Trophoblast cell (in vitro differentiated cells and primary cell): ENCODE measurements at regions not wholly inside any gene's neighbourhood (a gene's known extent, or its start where the extent isn't known, plus 50 kb on each side); places are given as distances from the start of the nearest gene placed in this dataset.

Experiments used
- DNase-seq, 2 donors: peaks; one replicate each; pipeline ENCODE4 v3.0.0-alpha.2; 2016
- H2AFZ ChIP-seq: 2 replicates; pipeline ENCODE4 v1.6.1; 2013; ENCODE audit warnings: low read length, moderate library complexity, mild to moderate bottlenecking; ENCODE audit not compliant: insufficient read depth, poor library complexity
- H2AK5ac ChIP-seq: 2 replicates; pipeline ENCODE4 v1.6.1; 2013; ENCODE audit warnings: mild to moderate bottlenecking, low read length
- H2BK120ac ChIP-seq: 2 replicates; pipeline ENCODE4 v1.6.1; 2013; ENCODE audit warnings: low read length, mild to moderate bottlenecking, moderate library complexity; ENCODE audit not compliant: insufficient read depth, poor library complexity
- H2BK12ac ChIP-seq: 2 replicates; pipeline ENCODE4 v1.6.1; 2013; ENCODE audit warnings: mild to moderate bottlenecking, low read length, moderate library complexity
- H2BK5ac ChIP-seq: 2 replicates; pipeline ENCODE4 v1.6.1; 2013; ENCODE audit warnings: low read length, low read depth, moderate library complexity, mild to moderate bottlenecking; ENCODE audit not compliant: poor library complexity
- H3K14ac ChIP-seq: 2 replicates; pipeline ENCODE4 v1.6.1; 2013; ENCODE audit warnings: mild to moderate bottlenecking, low read length
- H3K18ac ChIP-seq: 2 replicates; pipeline ENCODE4 v1.6.1; 2013; ENCODE audit warnings: mild to moderate bottlenecking, low read length
- H3K23ac ChIP-seq: 2 replicates; pipeline ENCODE4 v1.6.1; 2013; ENCODE audit warnings: low read length
- H3K27ac ChIP-seq: 2 replicates; pipeline ENCODE4 v1.5.1; 2013; ENCODE audit warnings: low read depth, mild to moderate bottlenecking, inconsistent platforms, low read length, moderate library complexity
- H3K27me3 ChIP-seq: 2 replicates; pipeline ENCODE4 v1.6.1; 2013; ENCODE audit warnings: inconsistent platforms, mild to moderate bottlenecking, low read length, moderate library complexity; ENCODE audit not compliant: insufficient read depth
- H3K36me3 ChIP-seq, 2 experiments: 1 replicate in 1 of 2; 2 replicates in 1 of 2; pipeline ENCODE4 v1.6.1; 2013; ENCODE audit warnings: low read length in 2 of 2, mild to moderate bottlenecking in 2 of 2, moderate library complexity in 1 of 2; ENCODE audit not compliant: insufficient read depth in 2 of 2, control insufficient read depth in 1 of 2
- H3K4ac ChIP-seq: 2 replicates; pipeline ENCODE4 v1.6.1; 2013; ENCODE audit warnings: low read depth, mild to moderate bottlenecking, low read length, moderate library complexity
- H3K4me1 ChIP-seq, 2 experiments: 1 replicate in 1 of 2; 2 replicates in 1 of 2; pipeline ENCODE4 v1.6.1; 2013; ENCODE audit warnings: low read length in 2 of 2, mild to moderate bottlenecking in 2 of 2, moderate library complexity in 1 of 2; ENCODE audit not compliant: insufficient read depth in 2 of 2, control insufficient read depth in 1 of 2
- H3K4me2 ChIP-seq: 2 replicates; pipeline ENCODE4 v1.6.1; 2013; ENCODE audit warnings: inconsistent platforms, mild to moderate bottlenecking, low read length, moderate library complexity
- H3K4me3 ChIP-seq: 2 replicates; pipeline ENCODE4 v1.5.1; 2013; ENCODE audit warnings: mild to moderate bottlenecking, low read depth, low read length, inconsistent platforms
- H3K79me1 ChIP-seq: one replicate; pipeline ENCODE4 v1.6.1; 2013; ENCODE audit warnings: low read length
- H3K79me2 ChIP-seq: 2 replicates; pipeline ENCODE4 v1.6.1; 2013; ENCODE audit warnings: low read length, mild to moderate bottlenecking; ENCODE audit not compliant: control insufficient read depth, insufficient read depth, poor library complexity
- H3K9ac ChIP-seq: 2 replicates; pipeline ENCODE4 v1.6.1; 2013; ENCODE audit warnings: mild to moderate bottlenecking, low read length
- H3K9me3 ChIP-seq: 2 replicates; pipeline ENCODE4 v1.6.1; 2013; ENCODE audit warnings: low read depth, mild to moderate bottlenecking, control low read depth, inconsistent platforms, low read length; ENCODE audit not compliant: insufficient read depth
- H4K12ac ChIP-seq: 2 replicates; pipeline ENCODE4 v1.6.1; 2013; ENCODE audit warnings: low read depth, mild to moderate bottlenecking, low read length, moderate library complexity
- H4K8ac ChIP-seq: 2 replicates; pipeline ENCODE4 v1.6.1; 2013; ENCODE audit warnings: low read depth, mild to moderate bottlenecking, low read length, moderate library complexity
- H4K91ac ChIP-seq: one replicate; pipeline ENCODE4 v1.6.1; 2013; ENCODE audit warnings: low read depth, mild to moderate bottlenecking, low read length, moderate library complexity
- WGBS: extraction: QIAGEN DNeasy Blood & Tissue Kit; methylation state at CpG from one replicate; pipeline ENCODE4 v1.1.7; 2013; ENCODE audit warnings: missing lambda C conversion rate; ENCODE audit not compliant: insufficient read length, insufficient coverage; ENCODE audit errors: extremely low coverage; 5-methylcytosine and 5-hydroxymethylcytosine counted together

DNA sequence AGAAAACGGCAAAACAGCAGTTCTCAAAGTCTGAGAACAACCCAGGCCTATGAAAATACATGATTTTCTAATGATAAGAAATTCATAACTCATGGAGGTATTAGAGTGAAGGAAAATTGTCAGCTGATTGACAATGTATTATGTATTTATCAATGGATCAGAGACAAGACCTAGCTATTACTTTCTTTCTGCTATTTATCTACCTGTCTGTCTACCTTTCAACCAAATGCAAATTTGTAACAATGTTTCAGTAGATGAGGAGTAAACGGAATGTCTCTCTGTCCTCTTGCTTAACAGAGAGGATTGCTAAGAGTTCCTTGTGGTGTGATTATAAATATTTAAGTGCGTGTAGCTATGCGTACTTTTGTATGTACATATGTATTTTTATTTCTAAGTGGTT, 568.7 kb upstream of the RGS18 start:
- Histone ChIP-seq H3K36me3 (no peaks in the 10 kb centered on the region), H3K23ac (no peak overlapping the region), H3K79me2 (no peaks in the 10 kb centered on the region), H3K4ac (no peak overlapping the region), H4K8ac (no peak overlapping the region), H3K4me1 (no peaks in the 10 kb centered on the region), H3K4me2 (no peak overlapping the region), H3K27me3 (no peaks in the 10 kb centered on the region), H3K18ac (no peak overlapping the region), H4K12ac (no peak overlapping the region), H2BK5ac (no peak overlapping the region), H3K9me3 (no peaks in the 10 kb centered on the region), H2AK5ac (no peak overlapping the region), H2BK120ac (no peak overlapping the region), H3K27ac (no peak overlapping the region), H2AFZ (no peak overlapping the region), H3K14ac (no peak overlapping the region), H3K4me3 (no peak overlapping the region), H2BK12ac (no peak overlapping the region), H3K9ac (no peak overlapping the region), H4K91ac (no peak overlapping the region), H3K79me1 (no peaks in the 10 kb centered on the region)
- WGBS, result no CpG with 5 or more reads among the region's 4 CpGs
- no peak for DNase-seq

DNA sequence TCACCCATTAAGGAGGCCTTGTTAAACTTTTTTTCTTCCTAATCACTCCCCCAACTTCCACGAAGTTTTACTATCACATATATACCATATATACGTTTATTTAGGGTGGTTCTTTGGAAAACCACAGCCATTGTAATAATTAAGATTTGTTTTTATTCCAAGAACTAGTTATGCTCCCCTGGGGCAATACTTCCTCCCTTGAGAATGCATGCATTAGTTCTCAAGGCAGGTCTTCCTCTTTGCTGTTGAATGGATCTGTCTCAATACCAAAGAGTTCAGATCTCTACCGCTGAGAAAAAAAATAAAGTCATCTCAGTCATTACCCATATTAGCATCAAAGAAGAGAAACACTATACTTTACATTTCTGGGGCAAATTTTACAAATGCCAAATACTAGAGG, 567.7 kb upstream of the RGS18 start:
- no peak overlapping the region for H3K4me2 ChIP-seq
- no peaks in the 10 kb centered on the region for H3K79me1 ChIP-seq
- DNase-seq, result no peak
- H2AK5ac ChIP-seq, result no peak overlapping the region
- no peaks in the 10 kb centered on the region for H3K4me1 ChIP-seq
- no peak overlapping the region for H4K91ac ChIP-seq
- H3K79me2 ChIP-seq, result no peaks in the 10 kb centered on the region
- H4K8ac ChIP-seq, result no peak overlapping the region
- H3K9me3 ChIP-seq, result no peaks in the 10 kb centered on the region
- H2BK5ac ChIP-seq, result no peak overlapping the region
- no peak overlapping the region for H2AFZ ChIP-seq
- H2BK120ac ChIP-seq, result no peak overlapping the region
- WGBS, result no CpG with 5 or more reads among the region's 3 CpGs
- no peak overlapping the region for H3K27ac ChIP-seq
- H3K14ac ChIP-seq, result no peak overlapping the region
- no peaks in the 10 kb centered on the region for H3K36me3 ChIP-seq
- no peak overlapping the region for H3K23ac ChIP-seq
- H3K4ac ChIP-seq, result no peak overlapping the region
- no peak overlapping the region for H2BK12ac ChIP-seq
- no peak overlapping the region for H3K9ac ChIP-seq
- H3K4me3 ChIP-seq, result no peak overlapping the region
- H3K27me3 ChIP-seq, result no peaks in the 10 kb centered on the region
- no peak overlapping the region for H3K18ac ChIP-seq
- H4K12ac ChIP-seq, result no peak overlapping the region

DNA sequence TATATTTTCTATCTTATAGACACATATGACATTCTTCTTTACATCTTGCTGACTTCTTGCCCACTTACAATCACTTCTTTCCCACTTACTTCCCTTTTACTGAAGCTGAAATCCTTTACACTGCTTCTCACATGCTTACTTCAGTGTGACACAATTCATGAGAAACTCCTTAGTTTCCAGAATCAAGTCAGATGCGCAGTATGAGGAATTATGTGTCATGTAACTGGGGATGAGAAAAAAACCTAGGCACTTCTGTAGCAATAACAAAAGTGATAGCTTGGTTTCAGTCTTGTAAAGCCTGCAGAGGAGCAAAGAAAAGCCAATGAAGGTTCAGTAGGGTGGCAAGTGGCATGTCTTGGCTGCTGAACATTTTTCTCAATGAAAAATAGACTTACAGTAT, 566.2 kb upstream of the RGS18 start:
- H3K79me1 ChIP-seq, result no peaks in the 10 kb centered on the region
- H2BK5ac ChIP-seq, result no peak overlapping the region
- H3K23ac ChIP-seq, result no peak overlapping the region
- H3K4me3 ChIP-seq, result no peak overlapping the region
- H4K91ac ChIP-seq, result no peak overlapping the region
- no peak overlapping the region for H4K12ac ChIP-seq
- H2BK120ac ChIP-seq, result no peak overlapping the region
- DNase-seq, result no peak
- no peaks in the 10 kb centered on the region for H3K79me2 ChIP-seq
- H3K18ac ChIP-seq, result no peak overlapping the region
- no CpG with 5 or more reads among the region's 1 CpG for WGBS
- H3K27me3 ChIP-seq, result no peaks in the 10 kb centered on the region
- no peak overlapping the region for H3K9ac ChIP-seq
- H3K14ac ChIP-seq, result no peak overlapping the region
- H3K36me3 ChIP-seq, result no peaks in the 10 kb centered on the region
- H2BK12ac ChIP-seq, result no peak overlapping the region
- no peak overlapping the region for H3K4ac ChIP-seq
- no peak overlapping the region for H2AFZ ChIP-seq
- H3K4me2 ChIP-seq, result no peak overlapping the region
- H4K8ac ChIP-seq, result no peak overlapping the region
- no peaks in the 10 kb centered on the region for H3K4me1 ChIP-seq
- no peak overlapping the region for H3K27ac ChIP-seq
- H3K9me3 ChIP-seq, result no peaks in the 10 kb centered on the region
- H2AK5ac ChIP-seq, result no peak overlapping the region

DNA sequence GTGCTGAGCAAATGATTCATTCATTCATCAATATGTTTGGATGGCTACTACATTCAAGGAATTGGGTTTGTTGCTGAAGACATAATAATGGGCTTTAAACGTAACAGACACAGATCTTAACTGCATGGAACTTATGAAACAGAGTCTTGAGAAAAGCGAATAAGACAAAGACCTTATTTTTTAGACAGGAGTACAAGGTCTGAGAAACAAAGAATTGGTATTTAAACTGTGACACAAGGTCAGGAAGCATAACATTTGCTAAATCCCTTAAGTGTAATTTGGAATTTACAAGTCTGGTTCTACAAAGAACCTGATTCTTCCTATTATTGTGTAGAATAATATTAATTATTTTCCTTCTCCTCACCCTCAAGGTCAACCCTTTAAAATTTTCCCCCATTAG, 565.4 kb upstream of the RGS18 start:
- Histone ChIP-seq H3K23ac (no peak overlapping the region), H3K4ac (no peak overlapping the region), H4K8ac (no peak overlapping the region), H2AFZ (no peak overlapping the region), H2BK5ac (no peak overlapping the region), H4K91ac (no peak overlapping the region), H4K12ac (no peak overlapping the region), H3K36me3 (no peaks in the 10 kb centered on the region), H3K27me3 (no peaks in the 10 kb centered on the region), H3K4me3 (no peak overlapping the region), H2BK120ac (no peak overlapping the region), H2AK5ac (no peak overlapping the region), H3K4me1 (no peaks in the 10 kb centered on the region), H3K9ac (no peak overlapping the region), H3K14ac (no peak overlapping the region), H3K79me1 (no peaks in the 10 kb centered on the region), H3K79me2 (no peaks in the 10 kb centered on the region), H3K9me3 (no peaks in the 10 kb centered on the region), H3K18ac (no peak overlapping the region), H3K27ac (no peak overlapping the region), H2BK12ac (no peak overlapping the region), H3K4me2 (no peak overlapping the region)
- WGBS, result no CpG with 5 or more reads among the region's 2 CpGs
- no peak for DNase-seq
